ENCODE measurements at regions not wholly inside any gene's neighbourhood (a gene's known extent, or its start where the extent isn't known, plus 50 kb on each side); places are given as distances from the start of the nearest gene placed in this dataset.

DNA sequence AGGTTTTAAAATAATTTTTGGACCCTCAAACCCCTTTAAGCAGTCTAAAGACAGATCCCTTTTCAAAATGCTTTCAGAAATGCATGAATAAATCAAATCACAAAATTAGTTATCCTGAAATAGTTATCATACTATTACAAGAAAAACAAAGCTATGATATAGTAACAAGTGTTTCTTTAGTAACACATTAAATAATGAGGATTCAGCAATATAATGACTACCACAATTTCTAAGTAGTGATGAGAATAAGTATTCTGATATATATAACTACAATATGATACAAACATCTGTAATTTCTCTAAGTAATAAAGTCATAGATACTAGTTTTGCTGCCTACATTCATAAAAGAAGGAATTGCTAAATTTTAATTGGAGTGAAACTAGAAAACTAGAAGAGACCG lies 53.0 kb upstream of the TMEM168 start:
- no peaks in the 10 kb centered on the region for H3K9me3 ChIP-seq (ENCODE audit: control insufficient read depth in 2 of 2, low read length in 2 of 2)
- H3K9ac ChIP-seq (ENCODE audit: low read depth in 1 of 2, low read length in 2 of 2): no peak overlapping the region
- no peak overlapping the region for H3K4me3 ChIP-seq (ENCODE audit: low read length in 2 of 2)

More for the DNA sequence above, 53.0 kb upstream of the TMEM168 start:
- Histone ChIP-seq H3K4me1 (ENCODE audit: control insufficient read depth in 2 of 2, insufficient read depth in 2 of 2, low read length in 2 of 2) (no peaks in the 10 kb centered on the region), H3K27me3 (ENCODE audit: control insufficient read depth in 2 of 2, insufficient read depth in 2 of 2, low read length in 2 of 2) (no peaks in the 10 kb centered on the region), H3K27ac (ENCODE audit: low read depth in 2 of 2, low read length in 2 of 2) (no peak overlapping the region), H3K36me3 (ENCODE audit: control insufficient read depth in 2 of 2, insufficient read depth in 2 of 2, low read length in 2 of 2) (no peaks in the 10 kb centered on the region)
